OCI-LY3 (cell line): ENCODE measurements at regions not wholly inside any gene's neighbourhood (a gene's known extent, or its start where the extent isn't known, plus 50 kb on each side); places are given as distances from the start of the nearest gene placed in this dataset.
"Not testable (repeated sequence)": the region's sequence is repeated elsewhere in the genome, so short reads cannot be mapped to it uniquely, and the experiment has no call there.

Source experiments
- EZH2phosphoT487 ChIP-seq: fragments of 200-600 bp; shearing (Covaris generic); IDR thresholded peaks from 2 replicates; pipeline ENCODE4 v1.6.1; 2018; ENCODE audit warnings: antibody characterized with exemption, mixed run types, low read depth
- TF ChIP-seq, protein P1 (sequence below): fragments of 200-600, 300-600 bp; sonication (generic); IDR thresholded peaks from 2 replicates; pipeline ENCODE4 v1.5.1; 2014; ENCODE audit warnings: antibody characterized with exemption, low read length, low read depth

DNA sequence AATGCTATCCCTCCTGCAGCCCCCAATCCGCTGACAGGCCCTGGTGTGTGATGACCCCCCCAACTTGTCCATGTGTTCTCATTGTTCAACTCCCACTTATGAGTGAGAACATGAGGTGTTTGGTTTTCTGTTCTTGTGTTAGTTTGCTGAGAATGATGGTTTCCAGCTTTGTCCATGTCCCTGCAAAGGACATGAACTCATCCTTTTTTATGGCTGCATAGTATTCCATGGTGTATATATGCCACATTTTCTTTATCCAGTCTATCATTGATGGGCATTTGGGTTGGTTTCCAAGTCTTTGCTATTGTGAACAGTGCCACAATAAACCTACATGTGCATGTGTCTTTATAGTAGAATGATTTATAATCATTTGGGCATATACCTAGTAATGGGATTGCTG is 131.9 kb upstream of the MTPN start:
- TF ChIP-seq EZH2phosphoT487 = not testable (repeated sequence)
- TF ChIP-seq, protein P1, sequence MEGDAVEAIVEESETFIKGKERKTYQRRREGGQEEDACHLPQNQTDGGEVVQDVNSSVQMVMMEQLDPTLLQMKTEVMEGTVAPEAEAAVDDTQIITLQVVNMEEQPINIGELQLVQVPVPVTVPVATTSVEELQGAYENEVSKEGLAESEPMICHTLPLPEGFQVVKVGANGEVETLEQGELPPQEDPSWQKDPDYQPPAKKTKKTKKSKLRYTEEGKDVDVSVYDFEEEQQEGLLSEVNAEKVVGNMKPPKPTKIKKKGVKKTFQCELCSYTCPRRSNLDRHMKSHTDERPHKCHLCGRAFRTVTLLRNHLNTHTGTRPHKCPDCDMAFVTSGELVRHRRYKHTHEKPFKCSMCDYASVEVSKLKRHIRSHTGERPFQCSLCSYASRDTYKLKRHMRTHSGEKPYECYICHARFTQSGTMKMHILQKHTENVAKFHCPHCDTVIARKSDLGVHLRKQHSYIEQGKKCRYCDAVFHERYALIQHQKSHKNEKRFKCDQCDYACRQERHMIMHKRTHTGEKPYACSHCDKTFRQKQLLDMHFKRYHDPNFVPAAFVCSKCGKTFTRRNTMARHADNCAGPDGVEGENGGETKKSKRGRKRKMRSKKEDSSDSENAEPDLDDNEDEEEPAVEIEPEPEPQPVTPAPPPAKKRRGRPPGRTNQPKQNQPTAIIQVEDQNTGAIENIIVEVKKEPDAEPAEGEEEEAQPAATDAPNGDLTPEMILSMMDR = not testable (repeated sequence)
